ENCODE measurements at regions not wholly inside any gene's neighbourhood (a gene's known extent, or its start where the extent isn't known, plus 50 kb on each side); places are given as distances from the start of the nearest gene placed in this dataset.
"Not testable (repeated sequence)": the region's sequence is repeated elsewhere in the genome, so short reads cannot be mapped to it uniquely, and the experiment has no call there.

DNA sequence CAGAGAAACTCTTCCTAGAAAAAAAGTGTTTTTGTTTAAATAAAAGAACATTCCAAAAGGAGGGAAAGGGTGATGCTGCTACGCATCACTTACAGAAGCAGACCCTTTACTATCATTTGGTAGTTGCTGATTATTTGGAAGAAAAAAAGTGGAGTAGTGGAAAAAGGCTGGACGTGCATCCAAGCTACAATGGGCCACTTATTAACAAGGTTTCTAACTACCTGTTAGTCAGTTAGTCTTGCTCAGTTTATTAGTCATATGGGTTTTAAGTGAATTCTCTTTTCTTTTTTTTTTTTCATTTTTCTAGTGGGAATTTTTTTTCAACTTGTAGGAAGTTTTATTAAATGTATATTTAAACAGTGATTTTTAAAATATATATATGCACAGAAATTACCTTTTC is 866.0 kb downstream of the MCTP2 start:
- no peak for DNase-seq

- DNase-seq: no peak
Measured at GRCh38 chr15:95105229-95105628, 873.9 kb downstream of the MCTP2 start.

DNA sequence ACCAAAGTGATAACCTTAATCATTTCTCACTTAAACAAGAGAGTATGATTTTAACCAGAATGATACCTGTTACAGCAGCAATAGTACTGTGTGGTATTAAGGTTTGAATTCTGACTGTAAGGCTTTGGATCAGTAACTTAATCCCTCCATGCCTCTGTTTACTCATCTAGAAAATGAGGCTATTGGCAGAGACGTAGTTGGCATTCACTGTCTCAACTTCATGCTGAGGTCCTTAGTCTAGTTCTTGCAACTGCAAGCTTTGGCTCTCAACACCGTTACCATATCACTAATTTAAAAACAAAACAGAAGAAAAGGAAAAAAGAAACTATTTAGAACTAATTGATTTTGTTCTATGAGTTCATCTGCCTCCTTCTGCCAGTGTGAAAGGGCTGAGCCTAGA is 875.4 kb downstream of the MCTP2 start:
- no peak for DNase-seq

- no peak for DNase-seq
Measured at GRCh38 chr15:95108673-95109072, 877.3 kb downstream of the MCTP2 start.

DNA sequence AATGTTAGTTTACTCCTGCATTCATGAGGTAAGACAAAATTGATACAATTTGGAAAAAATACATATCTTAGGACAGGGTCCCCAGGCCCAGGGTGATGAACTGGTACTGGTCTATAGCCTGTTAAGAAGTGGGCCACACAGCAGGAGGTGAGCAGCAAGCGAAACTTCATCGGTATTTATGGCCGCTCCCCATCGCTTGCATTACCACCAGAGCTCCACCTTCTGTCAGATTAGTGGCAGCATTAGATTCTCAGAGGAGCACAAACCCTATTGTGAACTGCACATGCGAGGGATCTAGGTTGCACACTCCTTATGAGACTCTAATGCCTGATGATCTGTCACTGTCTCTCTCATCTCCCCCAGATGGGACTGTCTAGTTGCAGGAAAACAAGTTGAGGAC is 880.6 kb downstream of the MCTP2 start:
- no peak for DNase-seq

- DNase-seq: no peak
Measured at GRCh38 chr15:95113041-95113440, 881.7 kb downstream of the MCTP2 start.

- no peak for DNase-seq
Measured at GRCh38 chr15:95119041-95119610, 887.8 kb downstream of the MCTP2 start.

DNA sequence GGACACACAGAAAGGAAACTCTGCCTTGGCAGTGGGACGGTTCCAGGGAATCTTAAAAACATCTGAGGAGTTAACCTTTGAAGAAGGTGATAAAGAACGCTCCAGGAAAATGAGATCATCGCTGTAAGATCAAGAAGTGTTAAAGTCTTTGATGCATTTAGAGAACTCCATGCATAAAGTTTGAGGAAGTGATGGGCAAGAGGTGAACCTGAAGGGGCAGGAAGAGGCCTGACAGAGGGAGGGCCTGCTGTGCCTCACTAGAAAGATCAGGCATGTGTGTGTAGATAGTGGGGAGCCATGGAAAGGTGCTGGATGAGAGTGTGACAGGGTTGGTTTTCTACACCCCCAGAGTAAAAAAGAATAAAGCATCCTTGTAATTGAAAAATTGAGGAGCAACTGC is 889.2 kb downstream of the MCTP2 start:
- no peak for DNase-seq

DNA sequence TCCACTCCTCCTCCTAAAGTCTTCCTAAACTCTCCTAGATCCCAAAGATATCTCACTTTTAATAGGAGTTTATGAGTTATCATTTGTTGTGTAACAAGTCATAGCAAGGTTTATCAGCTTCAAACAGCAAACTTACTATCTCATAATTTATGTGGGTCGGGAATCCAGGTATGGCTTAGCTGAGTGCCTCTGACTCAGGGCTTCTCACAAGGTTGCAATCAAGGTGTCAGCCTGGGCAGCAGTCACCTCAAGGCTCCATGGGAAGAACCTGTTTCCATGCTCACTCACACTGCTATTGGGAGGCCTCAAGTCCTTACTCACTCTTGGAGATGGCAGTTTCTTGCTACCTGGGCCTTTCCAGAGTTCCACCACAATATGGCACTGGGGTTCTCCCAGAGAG is 889.8 kb downstream of the MCTP2 start:
- no peak for DNase-seq

GRCh38 chr15:95125803-95126202 is 894.4 kb downstream of the MCTP2 start:
- no peak for DNase-seq

- no peak for DNase-seq
Measured at GRCh38 chr15:95127356-95127755, 896.0 kb downstream of the MCTP2 start.

- DNase-seq: no peak
Measured at GRCh38 chr15:95129574-95129973, 898.2 kb downstream of the MCTP2 start.

DNA sequence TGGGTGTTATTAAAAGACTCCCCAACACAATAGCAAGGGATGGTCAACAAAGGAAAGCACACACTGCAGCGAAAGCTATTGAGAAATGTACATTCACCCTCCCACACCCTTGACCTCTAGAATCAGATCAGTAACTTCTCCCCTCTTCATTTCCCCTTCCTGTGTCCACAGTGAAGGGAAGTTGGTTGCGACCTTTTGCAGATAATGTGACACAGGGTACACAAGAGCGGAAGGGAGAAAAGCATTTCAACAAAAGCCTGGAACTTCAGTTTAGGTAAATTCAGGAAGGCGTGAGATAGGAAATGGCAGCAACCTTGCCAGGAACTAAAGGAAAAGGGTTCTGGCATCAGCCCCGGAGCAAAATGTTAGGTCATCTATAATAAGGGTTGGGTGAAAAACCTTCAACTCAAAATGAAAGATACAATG is 899.8 kb downstream of the MCTP2 start:
- DNase-seq: no peak

GRCh38 chr15:95132774-95133173 is 901.4 kb downstream of the MCTP2 start:
- no peak for DNase-seq

DNA sequence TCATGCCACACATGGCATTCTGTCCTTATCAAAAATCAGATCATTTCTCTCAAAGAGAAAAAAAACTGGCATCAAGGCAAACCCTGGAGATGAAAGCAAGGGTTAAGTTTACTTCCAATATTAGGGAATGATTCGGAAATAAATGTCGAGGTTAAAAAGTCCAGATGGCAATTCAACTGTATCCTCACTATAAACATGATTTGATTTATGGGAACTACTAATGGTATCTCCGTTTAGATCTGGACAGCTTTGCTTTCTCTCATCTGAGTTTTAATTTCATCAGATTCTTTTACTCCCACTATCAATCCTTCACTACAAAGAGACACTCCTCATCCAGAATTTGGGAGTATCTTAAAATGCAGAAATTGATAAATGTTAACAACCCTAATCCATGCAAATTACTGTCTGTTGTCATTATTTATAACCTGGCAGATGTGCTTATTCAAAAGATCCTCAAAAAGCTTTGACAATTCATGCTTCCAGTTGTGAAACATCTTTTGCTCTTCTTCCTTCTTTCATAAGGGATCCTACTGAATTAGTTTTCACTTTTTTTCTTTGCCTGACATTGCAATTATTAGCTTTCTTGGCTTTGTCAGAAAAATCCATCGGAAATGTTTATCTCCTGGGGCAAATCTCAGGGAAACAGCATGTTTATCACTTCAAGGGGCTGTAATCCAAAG is 903.2 kb downstream of the MCTP2 start:
- DNase-seq: no peak

DNA sequence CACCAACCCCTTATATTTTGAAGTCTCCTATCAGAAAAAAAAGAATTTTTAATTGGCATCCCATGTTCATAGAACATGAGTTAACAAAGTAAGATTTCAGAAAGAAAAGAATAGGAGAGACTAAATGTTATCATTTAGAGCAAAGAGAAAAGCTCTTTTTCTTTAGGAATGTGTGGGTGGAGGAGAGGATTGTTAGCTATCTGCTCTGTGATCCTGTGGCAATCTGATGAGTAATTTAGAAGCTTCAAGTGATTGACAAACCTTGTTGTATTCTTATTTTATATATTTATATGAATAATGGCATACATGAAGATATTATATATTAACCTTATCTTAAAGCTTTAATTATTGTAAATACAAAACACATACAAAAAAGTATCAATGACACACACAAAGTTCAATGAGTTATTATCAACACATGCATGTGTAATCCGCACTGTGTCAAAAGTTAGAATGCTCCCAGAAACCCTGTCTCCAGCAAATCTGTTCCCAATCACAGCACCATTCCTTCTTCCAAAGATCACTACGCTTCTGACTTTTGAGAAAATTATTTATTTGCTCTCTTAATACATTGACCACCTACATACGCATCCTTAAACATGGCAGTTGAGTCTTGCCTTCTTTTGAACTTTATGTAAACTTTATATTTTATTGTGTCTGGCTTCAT is 907.4 kb downstream of the MCTP2 start:
- no peak for DNase-seq

DNA sequence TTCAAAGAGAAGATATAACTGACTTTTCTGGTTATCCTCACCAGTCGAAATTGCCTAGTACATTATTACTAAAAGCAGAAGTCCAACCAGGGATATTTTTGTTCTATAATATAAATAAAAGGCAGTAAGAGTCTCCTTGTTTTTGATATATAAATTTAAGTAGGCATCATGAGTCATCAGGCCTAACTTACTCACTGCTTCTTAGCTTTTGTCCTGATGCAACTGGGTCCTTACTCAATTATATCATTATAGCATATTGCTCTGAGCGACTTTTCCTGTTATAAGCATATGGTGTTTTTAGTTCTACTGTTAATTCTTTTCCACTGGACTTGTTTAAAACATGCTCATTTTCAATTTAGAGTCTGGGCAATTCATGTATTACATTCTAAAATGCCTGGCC is 910.1 kb downstream of the MCTP2 start:
- no peak for DNase-seq

GRCh38 chr15:95142531-95142930 is 911.2 kb downstream of the MCTP2 start:
- DNase-seq: no peak

GRCh38 chr15:95146481-95146880 is 915.1 kb downstream of the MCTP2 start:
- no peak for DNase-seq

DNA sequence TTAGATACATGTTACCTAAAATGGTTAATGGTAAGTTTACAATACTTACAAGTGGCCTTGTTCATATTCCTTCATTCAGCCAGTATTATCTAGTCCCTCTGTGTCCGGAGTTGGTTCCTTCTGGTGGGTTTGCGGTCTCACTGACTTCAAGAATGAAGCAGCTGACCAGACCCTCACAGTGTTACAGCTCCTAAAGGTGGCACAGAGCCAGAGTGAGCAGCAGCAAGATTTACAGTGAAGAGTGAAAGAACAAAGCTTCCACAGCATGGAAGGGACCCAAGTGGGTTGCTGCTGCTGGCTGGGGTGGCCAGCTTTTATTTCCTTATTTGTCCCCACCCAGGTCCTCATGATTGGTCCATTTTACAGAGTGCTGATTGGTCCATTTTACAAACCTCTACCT is 916.8 kb downstream of the MCTP2 start:
- DNase-seq: no peak

DNA sequence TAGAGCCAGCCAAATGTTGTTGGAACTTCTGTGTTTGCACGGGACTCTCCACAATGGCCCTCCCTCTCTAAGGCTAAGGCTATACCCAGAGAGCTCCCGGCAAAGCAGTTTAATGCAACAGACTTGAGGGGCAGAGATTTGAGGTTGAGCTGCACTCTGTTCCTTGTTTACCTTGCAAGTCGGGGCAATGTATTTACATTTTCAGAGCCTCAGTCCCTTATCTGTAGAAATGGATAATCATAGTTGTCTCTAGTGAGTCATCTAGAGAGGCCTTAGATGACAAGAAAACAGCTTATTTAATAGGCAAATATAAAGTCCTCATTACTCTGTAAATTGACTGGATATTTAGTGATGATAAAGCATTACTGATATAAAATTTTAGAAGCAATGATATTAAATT is 917.7 kb downstream of the MCTP2 start:
- no peak for DNase-seq

DNA sequence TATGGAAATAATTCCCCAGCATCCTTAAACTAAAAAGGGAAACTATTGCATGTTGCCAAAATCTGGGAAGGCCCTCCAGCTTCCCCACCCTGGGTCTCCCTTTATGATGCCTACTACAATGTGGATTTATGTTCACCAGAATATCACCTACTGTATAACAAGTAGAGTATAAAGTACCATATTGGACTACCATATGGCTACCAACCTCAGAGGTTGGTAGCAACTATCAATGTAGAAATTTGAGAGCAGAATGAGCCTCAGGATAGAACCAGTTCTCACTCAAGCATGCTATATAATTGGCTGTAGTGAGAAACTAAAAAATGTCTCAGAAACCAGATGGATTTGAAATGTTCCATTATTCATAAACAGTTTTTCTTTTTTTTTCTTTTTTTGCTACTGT is 918.4 kb downstream of the MCTP2 start:
- no peak for DNase-seq

- no peak for DNase-seq
Measured at GRCh38 chr15:95150466-95150865, 919.1 kb downstream of the MCTP2 start.

GRCh38 chr15:95152741-95153140 is 921.4 kb downstream of the MCTP2 start:
- DNase-seq: no peak

- DNase-seq: not testable (repeated sequence)
Measured at GRCh38 chr15:95153201-95153600, 921.8 kb downstream of the MCTP2 start.

All from GF-D8 (cell line).